ENCODE measurements at regions not wholly inside any gene's neighbourhood (a gene's known extent, or its start where the extent isn't known, plus 50 kb on each side); places are given as distances from the start of the nearest gene placed in this dataset.

- no peak overlapping the region for H3K4me3 Mint-ChIP-seq (ENCODE audit: unreplicated experiment)
- TF ChIP-seq, protein P1, sequence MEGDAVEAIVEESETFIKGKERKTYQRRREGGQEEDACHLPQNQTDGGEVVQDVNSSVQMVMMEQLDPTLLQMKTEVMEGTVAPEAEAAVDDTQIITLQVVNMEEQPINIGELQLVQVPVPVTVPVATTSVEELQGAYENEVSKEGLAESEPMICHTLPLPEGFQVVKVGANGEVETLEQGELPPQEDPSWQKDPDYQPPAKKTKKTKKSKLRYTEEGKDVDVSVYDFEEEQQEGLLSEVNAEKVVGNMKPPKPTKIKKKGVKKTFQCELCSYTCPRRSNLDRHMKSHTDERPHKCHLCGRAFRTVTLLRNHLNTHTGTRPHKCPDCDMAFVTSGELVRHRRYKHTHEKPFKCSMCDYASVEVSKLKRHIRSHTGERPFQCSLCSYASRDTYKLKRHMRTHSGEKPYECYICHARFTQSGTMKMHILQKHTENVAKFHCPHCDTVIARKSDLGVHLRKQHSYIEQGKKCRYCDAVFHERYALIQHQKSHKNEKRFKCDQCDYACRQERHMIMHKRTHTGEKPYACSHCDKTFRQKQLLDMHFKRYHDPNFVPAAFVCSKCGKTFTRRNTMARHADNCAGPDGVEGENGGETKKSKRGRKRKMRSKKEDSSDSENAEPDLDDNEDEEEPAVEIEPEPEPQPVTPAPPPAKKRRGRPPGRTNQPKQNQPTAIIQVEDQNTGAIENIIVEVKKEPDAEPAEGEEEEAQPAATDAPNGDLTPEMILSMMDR (IDR thresholded peaks at IDR 0.05; ENCODE audit: partially characterized antibody, unreplicated experiment): no peak
- H3K4me1 Mint-ChIP-seq (ENCODE audit: low read depth, unreplicated experiment): no peaks in the 10 kb centered on the region
- H3K36me3 Mint-ChIP-seq (ENCODE audit: unreplicated experiment): no peaks in the 10 kb centered on the region
- no peaks in the 10 kb centered on the region for H3K27me3 Mint-ChIP-seq (ENCODE audit: unreplicated experiment)
- DNase-seq: no peak
- no peak overlapping the region for H3K27ac Mint-ChIP-seq (ENCODE audit: unreplicated experiment)
- H3K9me3 Mint-ChIP-seq (ENCODE audit: unreplicated experiment): no peaks in the 10 kb centered on the region
These were observed 645.1 kb downstream of the CDH18 start for GRCh38 chr5:19342942-19343341.

DNA sequence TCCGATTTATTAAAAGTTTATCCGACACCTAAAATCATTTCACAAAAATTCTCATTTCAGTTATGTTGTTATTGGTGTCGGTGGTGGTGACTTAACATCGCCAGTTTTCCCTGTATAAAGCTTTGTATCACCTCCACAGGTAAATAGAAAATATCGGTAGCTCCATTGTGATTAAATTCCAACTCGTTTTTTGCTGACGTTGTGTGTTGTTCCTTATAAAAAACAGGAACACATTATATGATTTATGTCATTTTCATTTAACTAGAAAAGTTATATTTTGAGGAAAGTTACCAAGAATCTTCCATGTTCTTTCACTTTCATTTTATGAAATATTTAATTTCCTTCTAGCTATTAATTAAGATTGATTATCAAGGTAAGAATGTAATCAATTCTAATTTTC, 635.9 kb downstream of the CDH18 start:
- H3K4me1 Mint-ChIP-seq (ENCODE audit: low read depth, unreplicated experiment): no peaks in the 10 kb centered on the region
- no peak overlapping the region for H3K4me3 Mint-ChIP-seq (ENCODE audit: unreplicated experiment)
- no peaks in the 10 kb centered on the region for H3K27me3 Mint-ChIP-seq (ENCODE audit: unreplicated experiment)

GRCh38 chr5:19369048-19369447, 619.0 kb downstream of the CDH18 start:
- Mint-ChIP-seq H3K27ac (ENCODE audit: unreplicated experiment) (no peak overlapping the region), H3K36me3 (ENCODE audit: unreplicated experiment) (no peaks in the 10 kb centered on the region), H3K4me3 (ENCODE audit: unreplicated experiment) (no peak overlapping the region), H3K27me3 (ENCODE audit: unreplicated experiment) (peaks cover 2% of the 10 kb centered on the region), H3K9me3 (ENCODE audit: unreplicated experiment) (no peaks in the 10 kb centered on the region), H3K4me1 (ENCODE audit: low read depth, unreplicated experiment) (no peaks in the 10 kb centered on the region)
- TF ChIP-seq, protein P1 (IDR thresholded peaks at IDR 0.05; ENCODE audit: partially characterized antibody, unreplicated experiment): no peak
- no peak for DNase-seq

More for the DNA sequence above, 635.9 kb downstream of the CDH18 start:
- no peaks in the 10 kb centered on the region for H3K36me3 Mint-ChIP-seq (ENCODE audit: unreplicated experiment)
- DNase-seq: no peak
- no peaks in the 10 kb centered on the region for H3K9me3 Mint-ChIP-seq (ENCODE audit: unreplicated experiment)
- H3K27ac Mint-ChIP-seq (ENCODE audit: unreplicated experiment): no peak overlapping the region
- TF ChIP-seq, protein P1 (IDR thresholded peaks at IDR 0.05; ENCODE audit: partially characterized antibody, unreplicated experiment): no peak

DNA sequence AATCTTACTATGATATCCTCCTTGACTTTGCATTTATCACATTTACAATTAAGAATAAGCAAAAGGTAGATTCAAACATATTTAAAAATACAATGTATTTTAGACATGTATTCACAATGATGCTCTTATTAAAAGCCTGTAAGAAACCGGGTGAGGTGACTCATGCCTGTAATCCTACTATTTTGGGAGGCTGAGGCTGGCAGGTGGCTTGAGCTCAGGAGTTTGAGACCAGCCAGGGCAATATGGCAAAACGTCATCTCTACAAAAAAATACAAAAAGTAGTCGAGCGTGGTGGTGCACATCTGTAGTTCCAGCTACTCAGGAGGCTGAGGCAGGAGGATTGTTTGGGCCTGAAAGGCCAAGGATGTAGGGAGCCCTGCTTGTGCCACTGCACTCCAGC, 618.4 kb downstream of the CDH18 start:
- Mint-ChIP-seq H3K27ac (ENCODE audit: unreplicated experiment) (no peak overlapping the region), H3K27me3 (ENCODE audit: unreplicated experiment) (peaks cover 2% of the 10 kb centered on the region), H3K4me1 (ENCODE audit: low read depth, unreplicated experiment) (no peaks in the 10 kb centered on the region), H3K4me3 (ENCODE audit: unreplicated experiment) (no peak overlapping the region), H3K36me3 (ENCODE audit: unreplicated experiment) (no peaks in the 10 kb centered on the region), H3K9me3 (ENCODE audit: unreplicated experiment) (no peaks in the 10 kb centered on the region)
- TF ChIP-seq, protein P1 (IDR thresholded peaks at IDR 0.05; ENCODE audit: partially characterized antibody, unreplicated experiment): no peak
- no peak for DNase-seq

GRCh38 chr5:19370655-19371386, 617.2 kb downstream of the CDH18 start:
- DNase-seq: no peak
- Mint-ChIP-seq H3K4me1 (ENCODE audit: low read depth, unreplicated experiment) (no peaks in the 10 kb centered on the region), H3K36me3 (ENCODE audit: unreplicated experiment) (no peaks in the 10 kb centered on the region), H3K4me3 (ENCODE audit: unreplicated experiment) (no peak overlapping the region), H3K27ac (ENCODE audit: unreplicated experiment) (no peak overlapping the region), H3K27me3 (ENCODE audit: unreplicated experiment) (peaks cover 2% of the 10 kb centered on the region), H3K9me3 (ENCODE audit: unreplicated experiment) (no peaks in the 10 kb centered on the region)
- TF ChIP-seq, protein P1 (IDR thresholded peaks at IDR 0.05; ENCODE audit: partially characterized antibody, unreplicated experiment): no peak

Measured in glutamatergic neuron (in vitro differentiated cells).